K562 (cell line): ENCODE measurements at regions not wholly inside any gene's neighbourhood (a gene's known extent, or its start where the extent isn't known, plus 50 kb on each side); places are given as distances from the start of the nearest gene placed in this dataset.

Source experiments
- ATAC-seq: fragments of 200-7000 bp; cut with Tn5 transposase; 3 replicates; pipeline ENCODE4 v1.9.1; 2020; ENCODE audit warnings: moderate library complexity
- BruUV-seq: library from RNA; stranded (reverse); fragments of 400-500 nt; replicated peaks from 2 replicates; lab custom pipeline; 2021; lab: Mats Ljungman, UMichigan
- CTCF ChIA-PET: fragments of 300-600 bp; formaldehyde crosslinking; extraction: SDS; loops from one replicate; lab custom pipeline; 2021; ENCODE audit warnings: low intra/inter-chr PET ratio; lab: Yijun Ruan, JAX
- POLR2A ChIA-PET: fragments of 300-600, 350-650 bp; sonication (Branson Sonifier 250); formaldehyde crosslinking; extraction: SDS; loops from one replicate; lab custom pipeline; 2021; ENCODE audit warnings: antibody characterized with exemption, inconsistent platforms; lab: Yijun Ruan, JAX
- DNase-seq, 4 experiments: peaks; one replicate each; pipeline versions ENCODE4 v3.0.0 to v3.0.0-alpha.2; 2011 to 2018; ENCODE audit warnings: low spot score in 3 of 4, mixed read lengths in 3 of 4; ENCODE audit errors: extremely low read depth in 1 of 4
- FAIRE-seq: peaks from 2 replicates; lab custom pipeline; 2011; peaks lifted over from hg19 to GRCh38; lab: Jason Lieb, UNC
- H2AFZ ChIP-seq: 2 replicates; pipeline ENCODE4 v1.6.0; 2011; ENCODE audit warnings: low read depth, low read length, control low read depth, inconsistent platforms
- H3K27ac ChIP-seq: fragments of 200-600 bp; 3 replicates; pipeline ENCODE4 v1.8.0; 2011; ENCODE audit warnings: low read depth, mild to moderate bottlenecking, control low read depth, inconsistent platforms, low read length, moderate library complexity, mixed read lengths; ENCODE audit errors: extremely low read depth
- H3K27me3 ChIP-seq, 2 experiments: fragments of 300-600 bp in 1 of 2; 2 replicates in 1 of 2; 3 replicates in 1 of 2; pipeline versions ENCODE4 v1.6.0 to v1.8.0; 2011; ENCODE audit warnings: inconsistent platforms in 2 of 2, low read length in 2 of 2, mild to moderate bottlenecking in 1 of 2, mixed read lengths in 1 of 2, moderate library complexity in 1 of 2; ENCODE audit not compliant: control insufficient read depth in 2 of 2, insufficient read depth in 2 of 2
- H3K36me3 ChIP-seq: fragments of 300-600 bp; 3 replicates; pipeline ENCODE4 v1.8.0; 2011; ENCODE audit warnings: mild to moderate bottlenecking, low read length, inconsistent platforms; ENCODE audit not compliant: control insufficient read depth, insufficient read depth
- H3K4me1 ChIP-seq, 2 experiments: fragments of 200-600 bp in 1 of 2; replicated peaks in 1 of 2; 2 replicates in 1 of 2; 3 replicates in 1 of 2; pipeline versions ENCODE4 v1.5.1 to v1.8.0; 2011; ENCODE audit warnings: inconsistent platforms in 2 of 2, low read length in 2 of 2, mild to moderate bottlenecking in 1 of 2, mixed read lengths in 1 of 2, moderate library complexity in 1 of 2; ENCODE audit not compliant: control insufficient read depth in 2 of 2, insufficient read depth in 2 of 2
- H3K4me2 ChIP-seq: 2 replicates; pipeline ENCODE4 v1.6.1; 2011; ENCODE audit warnings: low read length, control low read depth, inconsistent platforms, mixed read lengths; ENCODE audit not compliant: insufficient read depth
- H3K4me3 ChIP-seq: fragments of 200-600 bp; sonication (generic), shearing (Covaris generic); 2 replicates; pipeline ENCODE4 v1.5.1; 2016; ENCODE audit warnings: control low read depth, inconsistent platforms
- H3K79me2 ChIP-seq: fragments of 200-600 bp; 3 replicates; pipeline ENCODE4 v1.8.0; 2011; ENCODE audit warnings: low read length, inconsistent platforms; ENCODE audit not compliant: control insufficient read depth, insufficient read depth
- H3K9ac ChIP-seq, 2 experiments: 2 replicates each; pipeline versions ENCODE4 v1.6.0 to v1.6.1; 2011; ENCODE audit warnings: low read depth in 2 of 2, low read length in 2 of 2, control low read depth in 1 of 2, inconsistent platforms in 1 of 2, mild to moderate bottlenecking in 1 of 2, mixed read lengths in 1 of 2; ENCODE audit not compliant: insufficient read depth in 1 of 2
- H3K9me1 ChIP-seq: one replicate; pipeline ENCODE4 v1.6.0; 2011; ENCODE audit warnings: inconsistent platforms, mild to moderate bottlenecking, low read length, moderate library complexity; ENCODE audit not compliant: control insufficient read depth, insufficient read depth
- H3K9me3 ChIP-seq: replicated peaks from 2 replicates; pipeline ENCODE4 v1.5.1; 2011; ENCODE audit warnings: low read depth, low read length, inconsistent platforms; ENCODE audit not compliant: control insufficient read depth, insufficient read depth
- H4K20me1 ChIP-seq: replicated peaks from 2 replicates; pipeline ENCODE4 v1.6.1; 2011; ENCODE audit warnings: low read length, inconsistent platforms, mixed read lengths; ENCODE audit not compliant: control insufficient read depth, insufficient read depth
- HEY1 ChIP-seq: fragments of 250-450 bp; sonication (Bioruptor Pico); IDR thresholded peaks from 2 replicates; pipeline ENCODE4 v1.5.0; 2020; ENCODE audit warnings: mild to moderate bottlenecking, moderate library complexity, borderline replicate concordance
- NCOA6 ChIP-seq: fragments of 450-650 bp; IDR thresholded peaks from 2 replicates; pipeline ENCODE4 v1.6.1; 2017; ENCODE audit warnings: mild to moderate bottlenecking
- PHB ChIP-seq: fragments of 250-450 bp; sonication (Bioruptor Pico); IDR thresholded peaks from 2 replicates; pipeline ENCODE4 v1.5.0; 2021
- RUNX1 ChIP-seq: sonication (generic); IDR thresholded peaks from 2 replicates; pipeline ENCODE4 v1.6.1; 2016; ENCODE audit warnings: antibody characterized with exemption, low read depth
- SMAD3 ChIP-seq: fragments of 450-650 bp; formaldehyde crosslinking; conservative IDR thresholded peaks from 2 replicates; pipeline ENCODE4 v1.4.0; 2020; ENCODE audit warnings: mild to moderate bottlenecking
- ZBTB9 ChIP-seq: fragments of 450-650 bp; formaldehyde crosslinking; IDR thresholded peaks from 2 replicates; pipeline ENCODE4 v1.4.0; 2020; ENCODE audit warnings: mild to moderate bottlenecking, moderate library complexity
- ZNF384 ChIP-seq: IDR thresholded peaks from 2 replicates; pipeline ENCODE4 v1.6.1; 2012; ENCODE audit warnings: low read depth, low read length, improper control_type of control experiment
- ZNF764 ChIP-seq: fragments of 250-450 bp; sonication (Bioruptor Pico); IDR thresholded peaks from 2 replicates; pipeline ENCODE4 v1.4.0; 2020; ENCODE audit warnings: low read depth, mild to moderate bottlenecking, moderate library complexity
- WGBS: fragments of 100-300 bp; shearing (Covaris generic); methylation state at CpG from one replicate; pipeline ENCODE4 v1.1.6; 2016; ENCODE audit warnings: low coverage, mixed read lengths; ENCODE audit not compliant: insufficient coverage; ENCODE audit errors: missing lambda C conversion rate; 5-methylcytosine and 5-hydroxymethylcytosine counted together
- in situ Hi-C: fragments of 300-500 bp; cut with MboI; formaldehyde crosslinking; loops from 4 replicates; pipeline ENCODE4 v1.15.0; 2018; ENCODE audit warnings: inconsistent platforms, mixed read lengths
- intact Hi-C: fragments of 100-400 bp; cut with micrococcal nuclease; formaldehyde crosslinking; loops from 2 replicates; pipeline ENCODE4 v1.14.2; 2022
- TF ChIP-seq, protein P1 (sequence below): fragments of 450-650 bp; IDR thresholded peaks from 2 replicates; pipeline ENCODE4 v1.6.1; 2016; ENCODE audit warnings: mild to moderate bottlenecking
- TF ChIP-seq, protein P2 (sequence below): fragments of 450-650 bp; IDR thresholded peaks from 2 replicates; pipeline ENCODE4 v1.6.1; 2016

DNA sequence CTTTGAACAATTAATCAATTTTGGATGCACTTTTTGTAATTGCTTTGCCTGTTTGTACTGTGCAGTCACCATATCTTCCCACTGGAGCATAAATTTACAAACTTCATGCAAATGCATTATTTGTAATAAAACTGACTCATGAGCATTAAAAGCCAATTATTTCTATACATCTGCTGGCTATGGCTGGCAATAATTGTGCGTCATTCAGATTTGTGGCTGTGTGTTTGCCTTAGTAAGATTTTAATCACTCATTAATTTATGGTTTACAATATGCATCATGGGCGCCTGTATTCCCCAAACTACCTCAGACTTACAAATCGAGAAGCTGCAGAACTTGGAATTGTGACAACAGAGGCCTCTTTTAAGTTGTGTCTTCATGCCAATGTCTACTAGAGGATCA lies 132.4 kb upstream of the TRIB2 start:
- WGBS, result 53% methylated on average over 3 of the region's 3 CpGs
- no peak overlapping the region for H3K9ac ChIP-seq

More for the DNA sequence above, 132.4 kb upstream of the TRIB2 start:
- no peaks in the 10 kb centered on the region for H3K36me3 ChIP-seq
- H3K79me2 ChIP-seq, result no peaks in the 10 kb centered on the region
- no peaks in the 10 kb centered on the region for H3K27me3 ChIP-seq
- no peak overlapping the region for H3K4me2 ChIP-seq
- in situ Hi-C loops, result no loop called here
- no peak overlapping the region for H3K27ac ChIP-seq
- H3K9me3 ChIP-seq, result no peaks in the 10 kb centered on the region
- FAIRE-seq (no peak), DNase-seq (no peak), ATAC-seq (no peak)
- no peak overlapping the region for H2AFZ ChIP-seq
- ChIA-PET POLR2A (no interaction called here), CTCF (no interaction called here)
- TF ChIP-seq HEY1 (CRISPR knock-in tag), result no peak
- no peak for TF ChIP-seq PHB (CRISPR knock-in tag)
- no peak for TF ChIP-seq ZNF764 (CRISPR knock-in tag)
- TF ChIP-seq, protein P1, sequence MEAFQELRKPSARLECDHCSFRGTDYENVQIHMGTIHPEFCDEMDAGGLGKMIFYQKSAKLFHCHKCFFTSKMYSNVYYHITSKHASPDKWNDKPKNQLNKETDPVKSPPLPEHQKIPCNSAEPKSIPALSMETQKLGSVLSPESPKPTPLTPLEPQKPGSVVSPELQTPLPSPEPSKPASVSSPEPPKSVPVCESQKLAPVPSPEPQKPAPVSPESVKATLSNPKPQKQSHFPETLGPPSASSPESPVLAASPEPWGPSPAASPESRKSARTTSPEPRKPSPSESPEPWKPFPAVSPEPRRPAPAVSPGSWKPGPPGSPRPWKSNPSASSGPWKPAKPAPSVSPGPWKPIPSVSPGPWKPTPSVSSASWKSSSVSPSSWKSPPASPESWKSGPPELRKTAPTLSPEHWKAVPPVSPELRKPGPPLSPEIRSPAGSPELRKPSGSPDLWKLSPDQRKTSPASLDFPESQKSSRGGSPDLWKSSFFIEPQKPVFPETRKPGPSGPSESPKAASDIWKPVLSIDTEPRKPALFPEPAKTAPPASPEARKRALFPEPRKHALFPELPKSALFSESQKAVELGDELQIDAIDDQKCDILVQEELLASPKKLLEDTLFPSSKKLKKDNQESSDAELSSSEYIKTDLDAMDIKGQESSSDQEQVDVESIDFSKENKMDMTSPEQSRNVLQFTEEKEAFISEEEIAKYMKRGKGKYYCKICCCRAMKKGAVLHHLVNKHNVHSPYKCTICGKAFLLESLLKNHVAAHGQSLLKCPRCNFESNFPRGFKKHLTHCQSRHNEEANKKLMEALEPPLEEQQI, result no peak
- no peak for TF ChIP-seq RUNX1
- TF ChIP-seq, protein P2, sequence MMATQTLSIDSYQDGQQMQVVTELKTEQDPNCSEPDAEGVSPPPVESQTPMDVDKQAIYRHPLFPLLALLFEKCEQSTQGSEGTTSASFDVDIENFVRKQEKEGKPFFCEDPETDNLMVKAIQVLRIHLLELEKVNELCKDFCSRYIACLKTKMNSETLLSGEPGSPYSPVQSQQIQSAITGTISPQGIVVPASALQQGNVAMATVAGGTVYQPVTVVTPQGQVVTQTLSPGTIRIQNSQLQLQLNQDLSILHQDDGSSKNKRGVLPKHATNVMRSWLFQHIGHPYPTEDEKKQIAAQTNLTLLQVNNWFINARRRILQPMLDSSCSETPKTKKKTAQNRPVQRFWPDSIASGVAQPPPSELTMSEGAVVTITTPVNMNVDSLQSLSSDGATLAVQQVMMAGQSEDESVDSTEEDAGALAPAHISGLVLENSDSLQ, result no peak
- no peak for TF ChIP-seq ZBTB9 (CRISPR knock-in tag)
- TF ChIP-seq ZNF384, result no peak
- no peak for TF ChIP-seq SMAD3 (CRISPR knock-in tag)
- TF ChIP-seq NCOA6, result no peak
- H4K20me1 ChIP-seq, result no peaks in the 10 kb centered on the region
- no peak overlapping the region for H3K4me3 ChIP-seq
- no TSS peak for BruUV-seq
- intact Hi-C loops, result no loop called here
- H3K9me1 ChIP-seq, result no peaks in the 10 kb centered on the region
- H3K4me1 ChIP-seq, result no peaks in the 10 kb centered on the region
